ENCODE measurements at regions not wholly inside any gene's neighbourhood (a gene's known extent, or its start where the extent isn't known, plus 50 kb on each side); places are given as distances from the start of the nearest gene placed in this dataset.
"Not testable (repeated sequence)": the region's sequence is repeated elsewhere in the genome, so short reads cannot be mapped to it uniquely, and the experiment has no call there.

DNA sequence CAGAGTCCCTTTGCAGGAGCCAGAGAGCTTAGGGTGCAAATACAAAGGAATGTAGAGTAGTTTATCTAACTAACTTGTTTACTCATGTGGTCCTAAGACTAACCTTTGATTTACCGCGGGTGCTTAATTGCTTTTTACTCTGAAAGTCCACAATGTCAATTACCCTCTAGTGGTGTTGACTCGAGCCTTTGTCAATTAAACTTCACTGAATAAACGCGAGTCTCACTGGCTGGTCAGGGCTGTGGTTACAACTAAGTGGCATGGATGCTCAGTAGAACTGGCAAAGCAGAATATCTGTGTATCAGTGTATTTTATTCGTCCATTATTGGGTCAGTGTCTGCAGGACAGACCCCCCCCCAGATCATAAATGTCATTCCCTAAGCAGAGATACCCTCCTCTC is 181.7 kb downstream of the OR4C45 start (continued):
- TF ChIP-seq THAP12 (CRISPR knock-in tag; IDR thresholded peaks at IDR 0.05) (no peak), NONO (IDR thresholded peaks at IDR 0.05; ENCODE audit: low read depth in 2 of 2, low read length in 1 of 2) (no peak), ZNF551 (CRISPR knock-in tag; IDR thresholded peaks at IDR 0.05) (no peak), GABPB1 (CRISPR knock-in tag; IDR thresholded peaks at IDR 0.05) (no peak)

- Histone ChIP-seq H2AFZ (ENCODE audit: low read depth, low read length) (no peak overlapping the region), H3K36me3 (ENCODE audit: control insufficient read depth, insufficient read depth, low read length) (no peaks in the 10 kb centered on the region), H3K9me3 (replicated peaks; ENCODE audit: control insufficient read depth, insufficient read depth, low read depth, low read length) (no peaks in the 10 kb centered on the region), H3K79me2 (ENCODE audit: control insufficient read depth, insufficient read depth, low read length) (no peaks in the 10 kb centered on the region), H3K27ac (ENCODE audit: extremely low read depth, low read depth, low read length) (no peak overlapping the region), H3K4me3 (no peak overlapping the region), H3K27me3 (ENCODE audit: control insufficient read depth in 2 of 2, insufficient read depth in 2 of 2, low read length in 2 of 2) (no peaks in the 10 kb centered on the region), H4K20me1 (replicated peaks; ENCODE audit: control insufficient read depth, insufficient read depth, low read length) (no peaks in the 10 kb centered on the region), H3K4me2 (ENCODE audit: insufficient read depth, low read length) (no peak overlapping the region), H3K9ac (ENCODE audit: insufficient read depth in 1 of 2, low read depth in 2 of 2, low read length in 2 of 2) (no peak overlapping the region), H3K4me1 (replicated peaks in 1 of 2; ENCODE audit: control insufficient read depth in 2 of 2, insufficient read depth in 2 of 2, low read length in 2 of 2) (no peaks in the 10 kb centered on the region), H3K9me1 (ENCODE audit: control insufficient read depth, insufficient read depth, low read length) (no peaks in the 10 kb centered on the region)
- 1% methylated on average over 5 of the region's 5 CpGs for WGBS (ENCODE audit: insufficient coverage, low coverage, missing lambda C conversion rate)
- ChIA-PET CTCF (ENCODE audit: low intra/inter-chr PET ratio) (no interaction called here), POLR2A (no interaction called here)
- intact Hi-C loops (cut with micrococcal nuclease) (no loop called here), in situ Hi-C loops (cut with MboI) (no loop called here)
- BruUV-seq (replicated peaks), result no TSS peak
- no peak for ATAC-seq
- FAIRE-seq, result no peak
- TF ChIP-seq KLF6 (CRISPR knock-in tag; IDR thresholded peaks at IDR 0.05; ENCODE audit: borderline replicate concordance), result no peak
- TF ChIP-seq KLF16 (IDR thresholded peaks at IDR 0.05), result no peak
- TF ChIP-seq, protein P1, sequence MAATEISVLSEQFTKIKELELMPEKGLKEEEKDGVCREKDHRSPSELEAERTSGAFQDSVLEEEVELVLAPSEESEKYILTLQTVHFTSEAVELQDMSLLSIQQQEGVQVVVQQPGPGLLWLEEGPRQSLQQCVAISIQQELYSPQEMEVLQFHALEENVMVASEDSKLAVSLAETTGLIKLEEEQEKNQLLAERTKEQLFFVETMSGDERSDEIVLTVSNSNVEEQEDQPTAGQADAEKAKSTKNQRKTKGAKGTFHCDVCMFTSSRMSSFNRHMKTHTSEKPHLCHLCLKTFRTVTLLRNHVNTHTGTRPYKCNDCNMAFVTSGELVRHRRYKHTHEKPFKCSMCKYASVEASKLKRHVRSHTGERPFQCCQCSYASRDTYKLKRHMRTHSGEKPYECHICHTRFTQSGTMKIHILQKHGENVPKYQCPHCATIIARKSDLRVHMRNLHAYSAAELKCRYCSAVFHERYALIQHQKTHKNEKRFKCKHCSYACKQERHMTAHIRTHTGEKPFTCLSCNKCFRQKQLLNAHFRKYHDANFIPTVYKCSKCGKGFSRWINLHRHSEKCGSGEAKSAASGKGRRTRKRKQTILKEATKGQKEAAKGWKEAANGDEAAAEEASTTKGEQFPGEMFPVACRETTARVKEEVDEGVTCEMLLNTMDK (IDR thresholded peaks at IDR 0.05; ENCODE audit: borderline replicate concordance, insufficient read depth, low read depth, low read length, poor library complexity, severe bottlenecking), result no peak
- no peak for TF ChIP-seq ARHGAP35 (IDR thresholded peaks at IDR 0.05; ENCODE audit: partially characterized antibody)
- TF ChIP-seq HNRNPH1 (optimal IDR thresholded peaks at IDR 0.05; ENCODE audit: low read depth, low read length), result no peak
- TF ChIP-seq PPARD (CRISPR knock-in tag; IDR thresholded peaks at IDR 0.05), result no peak
- DNase-seq (ENCODE audit: extremely low read depth in 1 of 4, low spot score in 3 of 4), result no peak
Measured at GRCh38 chr11:50220651-50221050, 188.0 kb downstream of the OR4C45 start.

- H3K4me2 ChIP-seq (ENCODE audit: insufficient read depth, low read length); ATAC-seq; H3K36me3 ChIP-seq (ENCODE audit: control insufficient read depth, insufficient read depth, low read length); H3K9ac ChIP-seq (ENCODE audit: insufficient read depth in 1 of 2, low read depth in 2 of 2, low read length in 2 of 2); H4K20me1 ChIP-seq (replicated peaks; ENCODE audit: control insufficient read depth, insufficient read depth, low read length); CTCF ChIA-PET (ENCODE audit: low intra/inter-chr PET ratio); FAIRE-seq; H3K4me3 ChIP-seq; H3K27ac ChIP-seq (ENCODE audit: extremely low read depth, low read depth, low read length); intact Hi-C loops (cut with micrococcal nuclease); BruUV-seq (replicated peaks); H3K4me1 ChIP-seq (replicated peaks in 1 of 2; ENCODE audit: control insufficient read depth in 2 of 2, insufficient read depth in 2 of 2, low read length in 2 of 2); H3K9me1 ChIP-seq (ENCODE audit: control insufficient read depth, insufficient read depth, low read length); DNase-seq (ENCODE audit: extremely low read depth in 1 of 4, low spot score in 3 of 4); H3K9me3 ChIP-seq (replicated peaks; ENCODE audit: control insufficient read depth, insufficient read depth, low read depth, low read length); H3K27me3 ChIP-seq (ENCODE audit: control insufficient read depth in 2 of 2, insufficient read depth in 2 of 2, low read length in 2 of 2); in situ Hi-C loops (cut with MboI); H3K79me2 ChIP-seq (ENCODE audit: control insufficient read depth, insufficient read depth, low read length); H2AFZ ChIP-seq (ENCODE audit: low read depth, low read length); POLR2A ChIA-PET: not testable (repeated sequence)
- WGBS (ENCODE audit: insufficient coverage, low coverage, missing lambda C conversion rate), result 6% methylated on average over 4 of the region's 4 CpGs
Measured at GRCh38 chr11:50238368-50238767, 205.7 kb downstream of the OR4C45 start.
